Activated B cell treated with CpG ODN at 0.5 μM for 24 hours (primary cell): ENCODE measurements at regions not wholly inside any gene's neighbourhood (a gene's known extent, or its start where the extent isn't known, plus 50 kb on each side); places are given as distances from the start of the nearest gene placed in this dataset.

ENCODE experiments used
- ATAC-seq: fragments of 200-7000 bp; cut with Tn5 transposase; one replicate; pipeline ENCODE4 v1.10.0; 2021; ENCODE audit warnings: low read depth, mild to moderate bottlenecking, moderate library complexity
- CTCF ChIA-PET: fragments of 350-600 bp; sonication (Branson Sonifier 250); formaldehyde crosslinking; loops from one replicate; lab custom pipeline; 2021; ENCODE audit warnings: antibody characterized with exemption; lab: Charles Lee
- POLR2A ChIA-PET: fragments of 350-600 bp; sonication (Branson Sonifier 250); formaldehyde crosslinking; loops from one replicate; lab custom pipeline; 2021; ENCODE audit warnings: antibody characterized with exemption; lab: Charles Lee
- DNase-seq: peaks from one replicate; pipeline ENCODE4 v3.0.0; 2022
- H3K27ac Mint-ChIP-seq: one replicate; pipeline ENCODE4 v1.8.0; 2020; ENCODE audit warnings: mixed read lengths
- H3K27me3 Mint-ChIP-seq: one replicate; pipeline ENCODE4 v1.8.0; 2021; ENCODE audit warnings: mixed read lengths
- H3K36me3 Mint-ChIP-seq: one replicate; pipeline ENCODE4 v1.8.0; 2021; ENCODE audit warnings: low read depth, mixed read lengths
- H3K4me1 Mint-ChIP-seq: one replicate; pipeline ENCODE4 v1.8.0; 2021; ENCODE audit warnings: mixed read lengths
- H3K4me3 Mint-ChIP-seq: one replicate; pipeline ENCODE4 v1.8.0; 2020; ENCODE audit warnings: mild to moderate bottlenecking, mixed read lengths
- H3K9me3 Mint-ChIP-seq: one replicate; pipeline ENCODE4 v1.8.0; 2020; ENCODE audit warnings: mixed read lengths
- CTCF ChIP-seq: fragments of 200-600 bp; IDR thresholded peaks from one replicate; pipeline ENCODE4 v1.8.0; 2022; ENCODE audit warnings: antibody characterized with exemption, mild to moderate bottlenecking
- intact Hi-C: fragments of 100-400 bp; cut with micrococcal nuclease; formaldehyde crosslinking; loops from one replicate; pipeline ENCODE4 v1.15.1; 2024

DNA sequence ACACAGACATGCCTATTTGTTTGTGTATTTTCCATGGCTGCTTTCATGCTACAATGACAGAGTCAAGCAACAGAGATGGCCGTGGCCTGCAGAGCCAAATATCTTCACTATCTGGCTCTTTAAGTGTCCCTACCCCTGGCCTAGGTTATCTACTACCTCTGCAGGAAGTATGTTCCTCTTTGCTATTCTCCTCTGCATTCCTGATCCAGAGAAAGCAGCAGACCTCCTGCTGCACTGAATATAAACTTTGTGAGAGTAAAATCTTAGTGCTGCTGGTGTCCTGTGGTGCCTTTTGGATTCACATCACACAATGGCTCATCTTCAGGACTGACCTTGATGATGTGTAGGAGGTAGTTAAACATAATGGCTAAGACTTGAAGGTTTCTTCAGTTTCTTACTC is 233.4 kb downstream of the IPO8 start:
- H3K27ac Mint-ChIP-seq = no peak overlapping the region
- CTCF ChIA-PET = no interaction called here
- no peaks in the 10 kb centered on the region for H3K27me3 Mint-ChIP-seq
- no peaks in the 10 kb centered on the region for H3K36me3 Mint-ChIP-seq
- ATAC-seq = no peak
- H3K9me3 Mint-ChIP-seq = peaks cover 4% of the 10 kb centered on the region
- DNase-seq = no peak
- H3K4me1 Mint-ChIP-seq = no peaks in the 10 kb centered on the region
- no peak for TF ChIP-seq CTCF
- intact Hi-C loops = no loop called here
- POLR2A ChIA-PET = no interaction called here
- no peak overlapping the region for H3K4me3 Mint-ChIP-seq

GRCh38 chr12:30461026-30461615 is 234.5 kb downstream of the IPO8 start:
- ATAC-seq (no peak), DNase-seq (no peak)
- Mint-ChIP-seq H3K9me3 (peaks cover 4% of the 10 kb centered on the region), H3K36me3 (no peaks in the 10 kb centered on the region), H3K27me3 (no peaks in the 10 kb centered on the region), H3K27ac (no peak overlapping the region), H3K4me3 (no peak overlapping the region), H3K4me1 (no peaks in the 10 kb centered on the region)
- CTCF ChIA-PET = no interaction called here
- intact Hi-C loops = no loop called here
- TF ChIP-seq CTCF = no peak
- POLR2A ChIA-PET = no interaction called here

- no peak for DNase-seq
- intact Hi-C loops = no loop called here
Measured at GRCh38 chr12:30458453-30458852, 237.2 kb downstream of the IPO8 start.

GRCh38 chr12:30457621-30458289 is 237.9 kb downstream of the IPO8 start:
- Mint-ChIP-seq H3K9me3 (peaks cover 4% of the 10 kb centered on the region), H3K27ac (no peak overlapping the region), H3K4me1 (no peaks in the 10 kb centered on the region), H3K27me3 (no peaks in the 10 kb centered on the region), H3K4me3 (no peak overlapping the region), H3K36me3 (no peaks in the 10 kb centered on the region)
- ATAC-seq (no peak), DNase-seq (no peak)
- CTCF ChIA-PET = no interaction called here
- no peak for TF ChIP-seq CTCF
- intact Hi-C loops = no loop called here
- POLR2A ChIA-PET = no interaction called here

More at GRCh38 chr12:30458453-30458852, 237.2 kb downstream of the IPO8 start:
- TF ChIP-seq CTCF = no peak
- Mint-ChIP-seq H3K27me3 (no peaks in the 10 kb centered on the region), H3K4me1 (no peaks in the 10 kb centered on the region), H3K27ac (no peak overlapping the region), H3K9me3 (peaks cover 4% of the 10 kb centered on the region), H3K4me3 (no peak overlapping the region), H3K36me3 (no peaks in the 10 kb centered on the region)
- no peak for ATAC-seq
- CTCF ChIA-PET = no interaction called here
- POLR2A ChIA-PET = no interaction called here

DNA sequence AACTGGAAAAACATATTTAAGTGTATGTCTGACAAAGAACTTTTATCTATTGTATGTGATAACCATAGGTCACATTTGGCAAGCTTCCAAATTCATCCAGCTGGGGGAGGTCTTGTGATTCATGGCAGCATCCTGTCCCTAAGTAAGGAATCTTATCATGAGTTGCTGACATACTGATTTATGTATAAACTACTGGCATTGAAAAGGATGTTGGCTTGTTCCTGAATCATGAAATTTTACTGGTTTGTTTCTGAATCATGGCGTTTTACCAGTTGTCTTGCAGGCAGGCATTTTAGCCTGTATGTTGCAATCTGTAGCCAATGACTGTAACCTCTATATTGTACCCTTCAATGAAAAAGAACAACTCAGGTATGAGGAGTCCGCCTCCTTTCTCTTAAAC is 244.8 kb downstream of the IPO8 start:
- no peak for DNase-seq
- H3K27ac Mint-ChIP-seq = no peak overlapping the region
- no peak for ATAC-seq
- H3K27me3 Mint-ChIP-seq = no peaks in the 10 kb centered on the region
- intact Hi-C loops = no loop called here
- no peaks in the 10 kb centered on the region for H3K4me1 Mint-ChIP-seq
- no peaks in the 10 kb centered on the region for H3K36me3 Mint-ChIP-seq
- ChIA-PET CTCF (no interaction called here), POLR2A (no interaction called here)
- H3K9me3 Mint-ChIP-seq = peaks cover 9% of the 10 kb centered on the region
- H3K4me3 Mint-ChIP-seq = no peak overlapping the region
- no peak for TF ChIP-seq CTCF
